Right renal cortex interstitium (tissue), 3 donors: ENCODE measurements at regions not wholly inside any gene's neighbourhood (a gene's known extent, or its start where the extent isn't known, plus 50 kb on each side); places are given as distances from the start of the nearest gene placed in this dataset.
"Not testable (repeated sequence)": the region's sequence is repeated elsewhere in the genome, so short reads cannot be mapped to it uniquely, and the experiment has no call there.

Experiments
- DNase-seq, 3 donors: peaks; one replicate each; pipeline ENCODE4 v3.0.0-alpha.2; 2013; ENCODE audit warnings: low read depth in 3 of 3, low spot score in 2 of 3

GRCh38 chr14:65153101-65153500 lies 50.8 kb upstream of the MAX start:
- DNase-seq: no peak

GRCh38 chr14:65156568-65157366 lies 54.5 kb upstream of the MAX start:
- no peak for DNase-seq

DNA sequence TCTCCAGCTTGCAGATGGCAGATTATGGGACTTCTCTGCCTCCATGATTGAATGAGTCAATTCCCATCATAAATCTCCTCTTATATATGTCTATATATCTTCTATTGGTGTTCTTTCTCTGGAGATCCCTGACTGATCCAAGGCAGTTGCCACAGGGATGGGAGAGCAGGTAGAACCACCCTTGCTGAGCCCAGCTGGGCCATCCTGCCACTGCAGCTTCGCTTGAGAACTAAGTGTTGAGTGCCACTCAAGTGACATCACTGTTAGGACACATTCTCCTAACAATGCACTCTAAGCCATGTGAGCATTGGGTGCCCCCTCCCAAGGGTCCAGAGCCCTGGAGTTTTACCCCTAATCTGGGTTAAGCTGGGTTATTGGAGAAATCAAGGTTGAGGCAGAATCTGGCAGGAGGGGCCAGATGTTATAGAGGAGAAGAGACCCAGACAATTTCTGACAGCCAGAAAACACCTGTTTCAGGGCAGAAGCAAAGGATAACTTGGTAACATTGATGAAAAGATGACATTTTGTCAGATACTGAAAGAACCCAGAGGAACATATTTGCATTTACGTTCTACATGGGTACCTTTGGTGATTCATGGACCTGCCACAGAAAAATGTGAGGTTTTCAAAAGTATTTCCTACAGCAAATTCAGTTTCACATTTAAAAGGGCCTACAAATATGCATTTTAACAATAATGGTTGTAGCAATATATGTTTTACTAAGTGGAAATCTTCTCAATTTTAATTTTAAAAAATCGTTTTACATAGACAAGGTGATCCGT lies 57.2 kb upstream of the MAX start:
- DNase-seq: no peak

DNA sequence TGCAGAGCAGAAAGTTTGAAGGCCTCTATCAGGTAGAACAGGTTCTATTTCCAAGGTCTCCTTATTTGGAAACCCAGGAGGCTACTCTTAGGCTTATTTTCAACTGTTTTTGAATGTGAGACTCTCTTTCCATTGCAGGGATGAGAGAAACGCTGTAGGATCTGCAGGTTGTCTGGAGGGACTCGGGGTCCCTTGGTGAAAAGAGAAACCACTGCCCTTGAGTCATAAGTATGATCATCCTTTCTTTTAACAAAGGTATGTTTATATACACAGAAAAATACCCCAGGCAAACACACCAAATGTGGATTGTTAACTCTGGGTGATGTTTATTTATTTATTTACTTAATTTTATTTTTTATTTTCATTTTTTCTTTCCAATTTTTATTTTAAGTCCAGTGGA lies 57.8 kb upstream of the MAX start:
- DNase-seq: no peak

- DNase-seq: no peak
Observed at GRCh38 chr14:65162031-65162430, 59.7 kb upstream of the MAX start.

GRCh38 chr14:65164068-65164824 lies 61.9 kb upstream of the MAX start:
- DNase-seq: peak in 1 of 3 donors; percentile 14

- DNase-seq: no peak
Observed at GRCh38 chr14:65164825-65165135, 62.5 kb upstream of the MAX start.

DNA sequence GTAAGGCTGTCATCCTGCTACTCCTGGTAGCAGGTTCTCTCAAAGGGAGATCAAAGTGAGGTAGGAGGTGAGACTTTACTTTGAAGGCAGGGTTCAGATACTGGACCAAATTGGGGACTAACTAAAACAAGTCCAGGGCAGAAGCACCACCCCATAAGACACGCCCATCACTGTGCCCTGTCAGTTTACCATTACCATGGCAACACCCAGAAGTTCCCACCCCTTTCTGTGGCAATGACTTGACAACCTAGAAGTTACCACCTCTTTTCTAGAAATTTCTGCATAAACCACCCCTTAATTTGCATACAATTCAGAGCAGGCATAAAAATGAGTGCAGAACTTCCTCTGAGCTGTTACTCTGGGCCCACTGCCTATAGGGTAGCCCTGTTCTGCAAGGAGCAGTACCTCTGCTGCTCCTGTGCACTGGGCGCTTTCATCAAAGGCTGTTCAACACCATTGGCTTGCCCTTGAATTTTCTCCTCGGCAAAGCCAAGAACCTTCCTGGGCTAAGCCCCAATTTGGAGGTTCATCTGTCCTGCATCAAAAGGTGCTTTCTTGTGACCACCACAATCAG lies 64.8 kb upstream of the MAX start:
- DNase-seq: no peak

GRCh38 chr14:65168840-65169239 lies 66.5 kb upstream of the MAX start:
- DNase-seq: no peak

DNA sequence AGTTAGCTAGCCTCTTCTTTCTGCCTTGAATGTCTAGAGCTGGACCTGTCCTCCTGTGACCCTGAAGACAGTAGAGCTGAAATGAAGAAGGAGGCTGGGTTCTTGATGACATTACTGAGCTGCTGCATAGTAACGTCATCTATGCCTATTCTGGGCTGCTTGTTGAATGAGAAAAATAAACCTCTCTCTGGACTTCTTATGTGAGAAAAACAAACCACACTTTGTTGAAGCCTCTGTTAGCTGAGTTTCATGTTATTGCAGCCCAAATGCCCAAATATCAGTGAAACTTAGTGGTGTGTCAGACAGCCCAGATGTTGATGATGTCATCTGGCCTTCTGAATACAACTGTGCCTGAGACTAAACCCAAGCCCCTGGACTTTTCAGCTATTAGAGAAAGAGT lies 67.0 kb upstream of the MAX start:
- no peak for DNase-seq

- DNase-seq: no peak
Observed at GRCh38 chr14:65170318-65170717, 68.0 kb upstream of the MAX start.

DNA sequence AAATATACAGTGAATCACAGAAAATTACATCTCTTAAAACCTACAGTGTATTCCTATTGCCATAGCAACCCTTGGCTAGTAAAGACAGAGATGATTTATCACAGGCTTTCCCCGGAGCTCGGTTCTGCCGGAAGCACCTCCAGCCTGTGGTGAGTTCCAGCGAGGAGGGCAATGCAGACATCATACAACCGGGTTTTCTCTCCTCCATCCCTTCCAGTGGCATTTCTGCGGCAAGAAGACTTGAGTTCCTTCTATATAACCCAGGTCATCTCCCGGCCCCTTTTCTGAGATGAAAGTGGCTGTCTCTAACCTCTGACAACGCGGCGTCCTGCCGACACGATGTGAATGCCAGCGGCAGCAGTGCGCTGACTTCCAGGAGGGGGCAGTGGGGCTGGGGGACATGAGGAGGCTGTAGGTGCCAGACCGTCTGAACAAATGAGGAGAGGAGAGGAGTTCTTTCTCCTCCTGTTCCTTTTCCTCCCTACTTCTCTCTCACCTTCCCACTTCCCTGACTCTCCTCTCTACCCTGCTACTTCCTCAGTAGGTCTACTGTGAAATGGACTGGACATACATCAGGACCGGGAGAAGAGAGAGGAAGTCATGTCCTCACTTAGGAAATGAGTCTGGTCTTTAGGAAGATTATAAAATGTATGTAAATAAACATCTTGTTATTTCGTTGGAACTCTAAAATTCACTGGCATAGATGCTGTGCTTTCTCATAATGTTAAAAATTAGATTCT lies 68.6 kb upstream of the MAX start:
- DNase-seq: peak in 1 of 3 donors; percentile 33

- DNase-seq: no peak
Observed at GRCh38 chr14:65173973-65174693, 71.8 kb upstream of the MAX start.

- DNase-seq: no peak
Observed at GRCh38 chr14:65174783-65175182, 72.5 kb upstream of the MAX start.

DNA sequence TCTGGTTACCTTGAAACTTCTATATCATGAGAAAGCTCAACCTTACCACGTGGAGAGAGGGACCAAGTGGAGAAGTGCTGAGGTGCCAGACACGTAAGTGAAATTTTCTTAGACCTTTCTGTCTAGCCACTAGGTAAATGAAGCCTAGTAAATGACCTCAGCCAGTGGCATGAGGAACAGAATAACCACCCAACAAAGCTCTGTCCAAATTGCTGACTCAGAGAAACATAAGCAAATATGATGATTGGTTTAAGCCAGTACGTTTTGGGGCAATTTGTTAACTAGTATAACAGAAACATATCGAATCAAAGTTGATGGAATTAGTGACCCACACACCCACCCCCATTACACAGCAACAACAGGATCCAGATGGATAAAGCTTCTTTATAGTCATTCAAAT lies 75.2 kb upstream of the MAX start:
- no peak for DNase-seq

- DNase-seq: not testable (repeated sequence)
Observed at GRCh38 chr14:65179231-65179630, 76.9 kb upstream of the MAX start.

DNA sequence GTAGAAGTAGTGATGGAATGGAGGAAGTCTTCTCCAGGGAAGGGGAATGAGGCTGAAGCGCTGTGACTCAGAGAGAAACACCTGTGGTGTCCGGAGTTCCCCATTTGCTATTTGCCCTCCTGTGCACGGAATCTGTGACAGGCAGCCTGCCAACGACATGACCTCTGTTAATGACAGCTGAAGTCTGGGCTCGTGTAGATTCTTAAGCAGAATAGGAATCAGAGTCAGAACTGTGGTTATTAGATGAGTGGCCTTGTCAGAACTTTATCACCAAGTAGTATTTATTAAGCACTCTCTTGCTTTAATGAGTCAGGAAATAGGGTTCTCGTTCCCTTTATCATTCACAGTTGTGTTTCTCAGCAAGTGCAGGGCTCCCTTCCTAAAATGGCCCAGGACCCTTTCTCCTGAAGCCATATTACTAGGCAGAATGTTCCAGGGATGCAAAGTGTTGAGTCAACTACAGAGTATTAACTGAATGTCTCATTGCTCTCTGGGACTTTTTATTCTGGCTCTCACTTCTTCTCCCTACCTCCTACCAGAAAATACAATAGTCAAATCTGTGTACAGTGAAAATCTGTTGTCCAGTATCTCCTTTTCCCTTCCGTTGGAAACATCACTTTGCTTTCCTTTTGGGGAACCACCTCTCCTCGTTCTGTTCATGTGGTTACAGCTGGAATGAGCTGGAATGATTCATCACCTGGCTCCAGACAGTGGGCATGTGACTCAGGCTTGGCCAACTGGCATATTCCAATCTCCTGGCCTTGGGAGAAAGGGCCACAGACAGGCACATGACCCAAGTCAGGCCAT lies 77.8 kb upstream of the MAX start:
- no peak for DNase-seq

DNA sequence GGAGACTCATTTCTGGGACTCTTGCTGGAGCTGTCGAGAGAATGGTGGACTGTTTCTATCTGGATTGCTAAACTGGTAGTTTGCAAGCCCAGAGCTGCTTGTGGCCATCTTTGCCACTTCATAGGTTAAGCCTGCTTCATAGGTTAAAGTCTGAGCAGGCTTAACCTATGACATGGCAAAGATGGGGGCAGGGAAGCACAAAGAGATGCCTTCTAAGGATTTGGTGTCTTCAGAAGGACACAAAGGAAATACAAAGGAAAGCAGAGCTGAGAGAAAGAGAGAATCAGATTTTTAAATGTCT lies 78.4 kb upstream of the MAX start:
- DNase-seq: no peak

DNA sequence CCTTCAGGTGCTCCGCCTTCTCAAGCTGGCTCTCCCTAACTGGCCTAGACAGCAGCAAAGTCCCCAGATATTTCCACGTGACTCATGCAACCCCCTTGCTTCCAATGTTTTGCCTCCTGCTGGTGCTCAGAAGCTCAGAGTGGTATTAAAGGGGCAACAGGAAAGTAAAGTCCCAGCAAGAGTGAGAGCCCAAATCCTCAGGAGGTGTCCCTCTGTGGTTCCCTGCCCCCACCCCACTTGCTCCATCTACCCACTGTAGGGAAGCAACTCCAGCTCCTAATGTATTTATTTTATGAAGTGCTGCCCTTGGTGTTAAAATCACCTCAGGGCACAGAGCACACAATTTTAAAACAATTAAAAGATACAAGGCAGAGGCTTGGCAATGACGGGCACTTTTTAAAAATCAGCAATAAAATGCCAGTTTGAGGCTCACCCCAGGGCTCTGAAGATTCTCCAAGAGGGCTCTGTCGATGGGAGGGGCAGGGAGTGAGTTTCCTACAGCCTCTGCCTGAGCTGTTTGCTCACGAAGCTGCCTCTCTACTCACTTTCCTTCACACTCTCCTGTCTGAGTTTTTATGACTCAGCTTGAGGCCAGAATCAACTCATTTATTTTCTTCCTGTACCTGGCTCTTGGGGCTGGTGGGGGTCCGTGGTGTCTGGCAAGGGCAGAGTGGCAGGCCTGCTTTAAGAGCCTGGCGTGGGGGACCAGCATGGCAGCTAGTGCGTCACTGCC lies 81.9 kb upstream of the MAX start:
- DNase-seq: no peak
